ENCODE measurements at regions not wholly inside any gene's neighbourhood (a gene's known extent, or its start where the extent isn't known, plus 50 kb on each side); places are given as distances from the start of the nearest gene placed in this dataset.

DNA sequence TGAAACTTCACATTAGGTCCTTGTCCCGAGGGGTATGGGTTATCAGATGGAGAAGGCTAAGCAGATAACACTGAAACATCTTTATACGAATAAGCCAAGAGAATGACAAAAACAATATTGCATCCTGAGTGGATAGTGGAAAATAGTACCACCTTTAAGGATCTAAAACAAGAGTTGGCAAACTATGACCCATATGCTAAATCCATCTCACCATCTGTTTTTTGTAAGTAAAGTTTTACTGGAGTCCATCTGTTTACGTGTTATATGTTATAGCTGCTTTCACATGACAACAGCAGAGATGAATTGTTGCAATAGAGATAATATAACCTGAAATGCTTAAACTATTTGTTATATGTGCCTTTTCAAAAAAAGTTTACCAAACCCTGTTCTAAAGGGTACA is 76.1 kb upstream of the TRDN start:
- no peak for FAIRE-seq
- DNase-seq (ENCODE audit: insufficient read length, low spot score), result no peak

DNA sequence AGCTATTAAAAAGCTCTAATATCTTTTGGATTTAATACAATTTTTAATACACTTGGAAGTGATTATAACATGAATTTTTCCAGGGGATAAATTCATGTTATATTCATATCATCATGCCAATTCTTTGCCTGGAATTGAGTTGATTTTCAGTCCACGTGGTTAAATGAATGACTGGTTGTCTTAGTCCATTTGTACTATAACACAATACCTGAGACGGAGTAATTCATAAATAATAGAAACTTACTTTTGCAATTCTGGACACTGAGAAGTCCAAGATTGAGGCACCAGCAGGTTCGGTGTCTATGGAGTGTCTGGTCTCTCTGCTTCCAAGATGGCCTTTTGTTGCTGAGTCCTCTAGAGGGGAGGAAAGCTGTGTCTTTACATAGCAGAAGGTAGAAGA is 66.2 kb upstream of the TRDN start:
- no peak for FAIRE-seq
- TF ChIP-seq, protein P1, sequence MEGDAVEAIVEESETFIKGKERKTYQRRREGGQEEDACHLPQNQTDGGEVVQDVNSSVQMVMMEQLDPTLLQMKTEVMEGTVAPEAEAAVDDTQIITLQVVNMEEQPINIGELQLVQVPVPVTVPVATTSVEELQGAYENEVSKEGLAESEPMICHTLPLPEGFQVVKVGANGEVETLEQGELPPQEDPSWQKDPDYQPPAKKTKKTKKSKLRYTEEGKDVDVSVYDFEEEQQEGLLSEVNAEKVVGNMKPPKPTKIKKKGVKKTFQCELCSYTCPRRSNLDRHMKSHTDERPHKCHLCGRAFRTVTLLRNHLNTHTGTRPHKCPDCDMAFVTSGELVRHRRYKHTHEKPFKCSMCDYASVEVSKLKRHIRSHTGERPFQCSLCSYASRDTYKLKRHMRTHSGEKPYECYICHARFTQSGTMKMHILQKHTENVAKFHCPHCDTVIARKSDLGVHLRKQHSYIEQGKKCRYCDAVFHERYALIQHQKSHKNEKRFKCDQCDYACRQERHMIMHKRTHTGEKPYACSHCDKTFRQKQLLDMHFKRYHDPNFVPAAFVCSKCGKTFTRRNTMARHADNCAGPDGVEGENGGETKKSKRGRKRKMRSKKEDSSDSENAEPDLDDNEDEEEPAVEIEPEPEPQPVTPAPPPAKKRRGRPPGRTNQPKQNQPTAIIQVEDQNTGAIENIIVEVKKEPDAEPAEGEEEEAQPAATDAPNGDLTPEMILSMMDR (IDR thresholded peaks at IDR 0.05; ENCODE audit: insufficient read depth, missing control alignments), result no peak
- no peak for DNase-seq (ENCODE audit: insufficient read length, low spot score)

More for the DNA sequence above, 76.1 kb upstream of the TRDN start:
- TF ChIP-seq, protein P1 (IDR thresholded peaks at IDR 0.05; ENCODE audit: insufficient read depth, missing control alignments), result no peak

DNA sequence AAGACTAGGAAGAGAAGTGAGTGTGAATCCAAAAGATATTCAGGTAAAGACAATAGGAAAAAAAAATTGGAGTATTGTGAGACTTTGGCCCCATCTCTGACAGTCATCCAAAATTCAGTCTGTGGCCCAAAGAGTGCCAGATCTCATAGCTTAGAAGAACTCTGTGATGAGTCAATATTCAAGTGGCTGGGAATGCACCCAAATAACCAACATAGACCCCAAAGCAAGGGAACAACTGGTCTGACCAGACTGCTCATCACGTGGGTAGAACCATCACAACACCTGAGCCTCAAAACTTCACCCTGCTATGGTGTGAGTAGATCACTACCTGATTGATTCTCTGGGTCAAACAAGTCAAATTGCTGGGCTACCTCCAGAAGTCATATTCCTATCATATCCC is 51.1 kb upstream of the TRDN start:
- FAIRE-seq (no peak), DNase-seq (ENCODE audit: insufficient read length, low spot score) (no peak)
- TF ChIP-seq, protein P1 (IDR thresholded peaks at IDR 0.05; ENCODE audit: insufficient read depth, missing control alignments), result no peak

All from D721Med (cell line).